Suppressor macrophage (primary cell): ENCODE measurements at regions not wholly inside any gene's neighbourhood (a gene's known extent, or its start where the extent isn't known, plus 50 kb on each side); places are given as distances from the start of the nearest gene placed in this dataset.

ENCODE experiments used
- DNase-seq, 4 experiments: peaks; one replicate each; pipeline ENCODE4 v3.0.0-alpha.2; 2020 to 2022

GRCh38 chr11:76276046-76276780 is 69.9 kb upstream of the WNT11 start:
- no peak for DNase-seq

DNA sequence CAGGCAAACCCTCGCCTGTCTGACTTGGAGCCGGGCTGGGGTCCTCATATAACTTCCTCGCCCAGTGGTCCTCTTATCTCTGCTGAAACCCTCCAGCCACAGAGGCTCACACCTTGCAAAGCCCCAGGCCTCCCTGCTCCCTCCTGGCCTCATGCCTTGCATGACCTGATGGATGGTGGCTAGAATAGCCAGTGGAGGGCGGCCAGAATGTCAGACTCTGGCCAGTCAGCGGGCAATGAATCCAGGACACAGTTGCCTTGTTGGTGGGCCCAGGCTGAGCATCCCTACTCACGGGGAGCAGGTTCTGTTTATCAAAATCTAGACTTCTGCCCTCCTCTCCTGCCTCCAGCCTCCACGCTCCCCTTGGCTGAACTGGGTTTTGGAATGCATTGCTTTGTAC is 69.1 kb upstream of the WNT11 start:
- DNase-seq, result no peak

DNA sequence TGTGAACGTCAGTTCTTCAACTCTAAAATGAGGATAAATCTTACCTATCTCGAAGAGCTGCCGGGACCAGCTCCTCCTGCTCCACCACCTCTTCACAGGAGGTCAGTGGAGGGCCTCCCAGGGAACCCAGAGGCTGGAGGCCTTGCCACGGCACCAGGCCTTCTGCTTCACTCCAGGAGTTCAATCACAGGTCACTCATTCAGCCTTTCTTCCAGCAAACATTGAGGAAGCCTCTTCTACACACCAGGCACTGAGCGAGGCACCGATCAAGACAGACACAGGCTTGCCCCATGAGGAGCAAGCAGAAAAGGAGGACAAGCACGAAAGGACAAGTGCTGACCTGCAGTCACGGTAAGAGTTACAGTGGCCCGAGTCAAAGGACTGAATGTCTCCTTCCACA is 64.8 kb upstream of the WNT11 start:
- DNase-seq, result no peak

- DNase-seq, result no peak
Observed at GRCh38 chr11:76270389-76270788, 64.1 kb upstream of the WNT11 start.

- DNase-seq, result peak in 1 of 4 experiments; percentile 10
Observed at GRCh38 chr11:76269661-76270261, 63.5 kb upstream of the WNT11 start.

DNA sequence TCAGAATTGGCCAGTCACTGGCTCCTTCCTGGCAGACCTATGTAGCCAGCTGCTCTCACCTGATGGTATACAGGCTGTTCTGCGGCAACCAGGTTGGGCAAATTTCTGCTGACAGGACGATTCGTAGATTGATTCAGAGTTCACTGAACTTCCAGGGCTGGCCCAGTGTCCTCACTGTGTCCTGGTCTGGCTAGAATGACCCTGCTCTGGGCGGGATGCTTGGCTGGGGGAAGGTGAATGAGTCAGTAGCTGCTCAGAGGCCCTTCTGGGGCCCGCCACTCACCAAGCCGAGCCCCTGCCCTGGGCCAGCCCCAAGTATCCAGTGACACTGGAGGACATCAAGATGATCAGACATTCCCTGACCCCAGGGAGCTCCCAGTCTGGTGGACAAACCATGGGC is 62.9 kb upstream of the WNT11 start:
- no peak for DNase-seq

DNA sequence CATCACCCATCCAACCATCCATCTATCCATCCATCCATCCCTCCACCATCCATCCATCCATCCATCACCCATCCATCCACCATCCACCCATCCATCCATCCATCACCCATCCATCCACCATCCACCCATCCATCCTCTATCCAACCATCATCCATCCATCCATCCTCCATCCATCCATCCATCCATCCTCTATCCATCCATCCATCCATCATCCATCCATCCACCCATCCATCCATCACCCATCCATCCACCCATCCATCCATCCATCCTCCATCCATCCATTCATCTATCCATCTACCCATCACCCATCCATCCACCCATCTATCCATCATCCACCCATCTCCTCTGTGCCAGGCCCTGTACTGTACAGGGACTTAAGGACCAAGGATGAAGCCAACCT is 62.2 kb upstream of the WNT11 start:
- DNase-seq, result no peak

DNA sequence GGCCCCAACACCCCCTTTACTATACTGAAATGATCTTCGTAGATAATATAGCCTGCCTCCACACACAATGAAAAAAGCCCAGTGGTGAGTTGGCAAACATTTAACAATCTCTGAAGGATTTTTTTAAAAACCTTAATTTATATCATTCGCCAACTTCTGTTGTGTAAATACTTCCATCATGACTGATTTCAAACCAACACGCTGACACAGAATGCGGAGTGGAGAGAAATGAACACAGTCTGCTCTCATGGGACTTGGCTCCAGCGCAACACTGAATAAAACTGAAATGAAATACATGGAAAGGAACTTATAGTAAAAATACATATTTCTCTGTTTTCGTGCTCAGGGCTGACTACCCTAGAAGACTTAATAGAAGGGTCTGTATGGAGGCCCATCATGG is 61.3 kb upstream of the WNT11 start:
- no peak for DNase-seq

DNA sequence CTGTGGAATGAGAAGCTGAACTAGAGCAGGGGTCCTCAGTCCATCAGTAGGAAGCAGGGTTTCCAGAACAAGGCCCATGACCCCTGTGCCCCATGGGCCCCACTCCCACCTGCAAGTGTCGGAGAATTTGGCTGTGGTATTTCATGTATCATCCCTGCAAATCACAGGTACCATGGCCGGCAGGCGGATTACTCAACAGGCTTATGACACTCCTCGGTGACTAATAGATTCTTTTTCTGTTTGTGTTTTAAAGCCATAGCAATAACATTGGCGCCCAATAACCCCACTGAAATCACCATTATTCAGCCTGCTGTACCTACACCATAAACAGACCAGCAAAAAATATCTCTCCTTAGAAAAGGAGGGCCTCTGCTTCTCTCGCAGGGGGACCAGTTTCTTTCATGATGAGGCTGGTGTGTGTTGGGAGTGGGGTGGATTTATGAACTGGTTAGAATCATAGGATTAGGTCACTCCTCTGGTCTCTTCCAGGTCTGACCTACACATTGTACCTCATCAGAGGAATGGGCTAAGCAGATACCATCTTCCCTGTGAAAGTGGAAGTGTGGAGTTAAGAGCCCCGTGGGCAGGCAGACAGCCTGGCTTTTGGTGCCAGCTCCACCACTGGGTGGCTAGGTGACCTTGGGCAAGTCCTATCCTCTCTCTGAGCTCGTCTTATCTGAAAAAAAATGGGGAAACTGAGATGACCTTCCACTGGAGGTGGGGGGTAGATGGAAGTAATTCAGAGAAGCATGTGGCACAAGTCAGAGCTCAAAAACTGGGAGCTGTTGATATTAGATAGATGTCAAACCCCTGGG is 60.2 kb upstream of the WNT11 start:
- peak in 3 of 4 experiments; percentile 23 to 34 (median 29) for DNase-seq

DNA sequence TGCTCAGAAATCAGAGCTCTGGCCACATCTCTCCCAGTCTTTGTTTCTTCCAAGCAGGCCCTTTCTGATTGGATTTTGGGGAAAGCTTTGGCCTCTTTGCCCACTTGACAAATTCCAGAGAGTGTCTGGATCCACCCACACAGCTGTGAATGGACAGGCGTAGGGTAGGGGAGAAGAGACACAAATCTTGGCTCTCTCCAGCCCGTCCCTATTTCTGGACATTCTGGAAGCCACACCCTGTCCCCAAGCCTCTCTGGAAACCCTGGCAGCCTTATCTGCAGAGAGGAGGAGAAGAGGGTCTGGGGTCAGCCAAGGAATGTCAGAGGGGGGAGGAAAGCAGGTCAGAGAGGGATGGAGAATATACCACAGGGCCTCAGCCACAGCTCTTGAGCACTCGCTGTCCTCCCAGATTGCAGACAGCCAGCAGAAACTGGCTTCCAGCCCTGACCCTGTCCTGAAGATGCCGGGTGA is 59.5 kb upstream of the WNT11 start:
- no peak for DNase-seq

- no peak for DNase-seq
Observed at GRCh38 chr11:76263657-76264056, 57.4 kb upstream of the WNT11 start.

DNA sequence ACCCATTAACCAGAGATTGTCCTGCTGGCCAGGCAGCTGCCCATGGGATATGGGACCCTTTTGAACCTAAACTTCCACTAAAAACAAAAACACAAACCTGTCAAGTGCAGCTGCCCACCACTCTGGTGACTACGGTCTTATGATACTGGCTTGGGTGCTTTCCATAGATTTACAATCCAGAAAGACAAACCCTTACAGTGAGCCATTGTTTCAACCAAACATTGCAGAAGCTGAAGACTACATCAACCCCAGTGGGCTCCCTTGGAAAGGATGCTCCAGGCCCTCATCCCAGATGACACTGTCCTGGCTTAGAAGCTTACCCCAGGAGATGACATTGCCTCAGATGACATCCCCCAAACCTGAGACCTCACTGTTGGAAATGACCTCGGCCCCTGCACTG is 56.9 kb upstream of the WNT11 start:
- no peak for DNase-seq

DNA sequence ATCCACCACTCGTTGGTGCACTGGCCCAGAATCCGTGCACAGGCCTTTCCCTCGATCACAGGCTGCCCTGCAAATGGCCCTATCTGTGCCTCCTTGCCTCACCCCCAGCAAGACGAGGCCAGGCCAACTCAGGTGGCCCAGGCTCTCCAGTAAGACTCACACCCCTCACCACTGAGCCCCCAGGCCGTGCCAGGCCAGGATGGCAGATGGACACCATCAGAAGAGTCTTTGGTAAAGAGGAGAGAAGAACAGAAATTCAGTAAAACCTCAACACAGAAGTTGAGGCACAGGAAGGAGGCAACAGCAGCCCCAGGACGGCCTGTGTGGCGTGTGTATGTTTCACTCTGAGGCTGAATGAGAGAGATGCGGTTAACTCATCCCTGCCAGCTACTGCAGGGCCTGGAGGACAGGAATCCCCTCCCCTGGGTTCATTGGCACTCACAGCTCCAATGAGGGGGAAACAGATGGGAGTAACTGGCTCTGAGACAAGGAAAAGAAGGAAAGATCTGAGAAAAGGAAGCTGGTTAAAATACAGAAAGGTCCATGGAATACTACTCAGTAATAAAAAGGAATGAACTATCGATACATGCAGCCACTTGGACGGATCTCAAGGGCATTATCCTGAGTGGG is 54.1 kb upstream of the WNT11 start:
- no peak for DNase-seq

- DNase-seq, result no peak
Observed at GRCh38 chr11:76259299-76259908, 53.1 kb upstream of the WNT11 start.

DNA sequence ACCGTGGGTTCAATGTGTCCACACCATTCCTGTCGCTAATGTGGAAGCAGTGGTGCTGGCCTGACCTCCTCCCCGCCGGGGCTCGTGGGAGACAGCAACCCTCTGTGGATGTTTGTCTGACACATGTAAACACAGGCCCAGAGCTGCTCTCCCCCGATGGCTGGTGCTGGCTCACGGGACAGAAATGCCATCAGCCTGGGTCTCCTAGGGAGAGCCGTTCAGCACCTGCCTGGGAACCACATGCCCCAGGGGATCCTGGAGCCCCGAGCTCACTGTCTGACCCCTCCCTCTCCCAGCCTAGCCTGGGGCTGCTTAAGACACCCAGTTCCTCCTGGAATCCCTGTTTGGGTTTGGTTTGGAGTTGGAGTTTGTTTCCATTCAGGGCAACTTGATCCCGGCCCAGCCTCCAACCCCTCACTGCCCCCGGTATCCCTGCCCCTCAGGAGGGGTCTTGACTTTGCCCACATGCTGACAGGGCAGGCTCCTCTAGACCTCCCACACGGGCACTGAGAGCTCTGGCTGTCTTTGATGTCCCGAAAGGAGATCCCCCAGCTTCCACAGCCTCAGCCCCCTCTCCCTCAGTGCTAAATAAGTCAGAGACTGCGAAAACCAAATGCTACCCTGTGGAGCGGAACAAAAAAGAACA is 50.9 kb upstream of the WNT11 start:
- DNase-seq, result no peak

DNA sequence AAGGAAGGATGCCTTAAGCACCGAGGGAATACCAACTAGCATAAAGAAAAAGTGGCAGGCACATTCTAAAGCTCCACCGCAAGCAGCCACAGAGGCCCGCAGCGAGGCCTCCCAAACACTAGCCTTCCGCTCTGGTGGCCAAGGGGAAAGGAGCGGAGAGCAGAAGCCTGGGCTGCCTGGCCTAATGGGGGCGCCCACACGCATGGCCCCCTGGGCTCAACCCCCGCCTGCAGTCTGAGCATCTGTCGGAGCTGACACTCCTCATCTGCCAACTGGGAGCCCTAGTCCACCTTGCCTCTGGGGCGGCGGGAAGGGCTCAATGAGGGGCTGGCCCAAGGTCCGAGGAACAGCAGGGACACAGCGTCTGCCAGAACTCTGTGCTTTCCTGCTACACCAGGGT is 50.1 kb upstream of the WNT11 start:
- DNase-seq, result no peak
